Left lung (tissue), 4 donors: ENCODE measurements at regions not wholly inside any gene's neighbourhood (a gene's known extent, or its start where the extent isn't known, plus 50 kb on each side); places are given as distances from the start of the nearest gene placed in this dataset.
"Not testable (repeated sequence)": the region's sequence is repeated elsewhere in the genome, so short reads cannot be mapped to it uniquely, and the experiment has no call there.

Source experiments
- ATAC-seq: fragments of 200-7000 bp; cut with Tn5 transposase; one replicate; pipeline ENCODE4 v1.9.1; 2020; ENCODE audit warnings: moderate library complexity
- DNase-seq, 4 donors: peaks; one replicate each; pipeline ENCODE4 v3.0.0-alpha.2; 2013 to 2020
- H3K27ac ChIP-seq, 2 donors: fragments of 200-600 bp; sonication (generic) in 1 of 2; one replicate each; pipeline versions ENCODE4 v1.5.0 to v1.8.0; 2020 to 2021
- H3K27me3 ChIP-seq, 2 donors: fragments of 200-600 bp; sonication (generic) in 1 of 2; one replicate each; pipeline versions ENCODE4 v1.5.0 to v1.8.0; 2020 to 2021
- H3K36me3 ChIP-seq, 2 donors: fragments of 200-600 bp; sonication (generic) in 1 of 2; one replicate each; pipeline versions ENCODE4 v1.5.0 to v1.8.0; 2020 to 2021
- H3K4me1 ChIP-seq, 2 donors: fragments of 200-600 bp; one replicate each; pipeline ENCODE4 v1.8.0; 2021
- H3K4me3 ChIP-seq, 2 donors: fragments of 200-600 bp; sonication (generic) in 1 of 2; one replicate each; pipeline versions ENCODE4 v1.5.0 to v1.8.0; 2020 to 2021; ENCODE audit warnings: mild to moderate bottlenecking in 1 of 2
- H3K9me3 ChIP-seq, 2 donors: fragments of 200-600 bp; sonication (generic) in 1 of 2; one replicate each; pipeline versions ENCODE4 v1.5.0 to v1.8.0; 2020 to 2021
- intact Hi-C, 2 donors: fragments of 100-400 bp; cut with DNase I; formaldehyde crosslinking; loops; one replicate each; pipeline versions ENCODE4 v1.11.2 to v1.14.2; 2022
- TF ChIP-seq, protein P1 (sequence below), 2 donors: fragments of 200-600 bp; sonication (generic) in 1 of 2; IDR thresholded peaks; one replicate each; pipeline versions ENCODE4 v1.5.0 to v1.8.0; 2021; ENCODE audit warnings: antibody characterized with exemption in 2 of 2
- donor health status: DM: no; HTN: yes; CAD: no.
- donor health status: DM: no; HTN: no; CAD: no.

DNA sequence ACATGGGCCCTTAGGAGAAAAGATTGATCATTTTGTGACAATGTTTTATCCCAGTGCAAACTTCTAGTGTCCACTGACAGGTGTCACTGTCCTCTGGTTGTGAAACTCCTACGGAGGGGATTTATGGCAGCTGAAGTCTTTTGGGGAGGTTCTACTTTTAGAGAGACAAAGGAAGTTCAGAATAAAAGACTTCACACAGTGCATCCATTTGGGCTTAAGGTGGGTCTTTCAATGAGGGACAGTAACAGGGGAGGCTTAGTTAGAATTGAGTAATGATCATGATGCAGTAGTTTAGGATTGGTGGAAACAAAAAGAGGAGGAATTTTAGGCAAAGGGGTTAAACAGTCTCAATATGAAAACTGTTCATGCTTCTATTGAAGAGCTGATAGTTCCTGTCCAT, 501.1 kb upstream of the NRP1 start:
- intact Hi-C loops, result no loop called here
- Histone ChIP-seq H3K36me3 (no peaks in the 10 kb centered on the region), H3K4me3 (no peak overlapping the region), H3K4me1 (no peaks in the 10 kb centered on the region), H3K27me3 (no peaks in the 10 kb centered on the region), H3K9me3 (no peaks in the 10 kb centered on the region), H3K27ac (no peak overlapping the region)
- ATAC-seq (no peak), DNase-seq (no peak)
- TF ChIP-seq, protein P1, sequence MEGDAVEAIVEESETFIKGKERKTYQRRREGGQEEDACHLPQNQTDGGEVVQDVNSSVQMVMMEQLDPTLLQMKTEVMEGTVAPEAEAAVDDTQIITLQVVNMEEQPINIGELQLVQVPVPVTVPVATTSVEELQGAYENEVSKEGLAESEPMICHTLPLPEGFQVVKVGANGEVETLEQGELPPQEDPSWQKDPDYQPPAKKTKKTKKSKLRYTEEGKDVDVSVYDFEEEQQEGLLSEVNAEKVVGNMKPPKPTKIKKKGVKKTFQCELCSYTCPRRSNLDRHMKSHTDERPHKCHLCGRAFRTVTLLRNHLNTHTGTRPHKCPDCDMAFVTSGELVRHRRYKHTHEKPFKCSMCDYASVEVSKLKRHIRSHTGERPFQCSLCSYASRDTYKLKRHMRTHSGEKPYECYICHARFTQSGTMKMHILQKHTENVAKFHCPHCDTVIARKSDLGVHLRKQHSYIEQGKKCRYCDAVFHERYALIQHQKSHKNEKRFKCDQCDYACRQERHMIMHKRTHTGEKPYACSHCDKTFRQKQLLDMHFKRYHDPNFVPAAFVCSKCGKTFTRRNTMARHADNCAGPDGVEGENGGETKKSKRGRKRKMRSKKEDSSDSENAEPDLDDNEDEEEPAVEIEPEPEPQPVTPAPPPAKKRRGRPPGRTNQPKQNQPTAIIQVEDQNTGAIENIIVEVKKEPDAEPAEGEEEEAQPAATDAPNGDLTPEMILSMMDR (IDR thresholded peaks at IDR 0.05), result no peak

- no peaks in the 10 kb centered on the region for H3K4me1 ChIP-seq
- H3K36me3 ChIP-seq, result no peaks in the 10 kb centered on the region
- no peak overlapping the region for H3K27ac ChIP-seq
- no peaks in the 10 kb centered on the region for H3K9me3 ChIP-seq
- H3K27me3 ChIP-seq, result no peaks in the 10 kb centered on the region
- TF ChIP-seq, protein P1 (IDR thresholded peaks at IDR 0.05), result no peak
- DNase-seq, result no peak
- no peak for ATAC-seq
- no peak overlapping the region for H3K4me3 ChIP-seq
- intact Hi-C loops, result no loop called here
Observed at GRCh38 chr10:33833566-33833965, 499.1 kb upstream of the NRP1 start.

DNA sequence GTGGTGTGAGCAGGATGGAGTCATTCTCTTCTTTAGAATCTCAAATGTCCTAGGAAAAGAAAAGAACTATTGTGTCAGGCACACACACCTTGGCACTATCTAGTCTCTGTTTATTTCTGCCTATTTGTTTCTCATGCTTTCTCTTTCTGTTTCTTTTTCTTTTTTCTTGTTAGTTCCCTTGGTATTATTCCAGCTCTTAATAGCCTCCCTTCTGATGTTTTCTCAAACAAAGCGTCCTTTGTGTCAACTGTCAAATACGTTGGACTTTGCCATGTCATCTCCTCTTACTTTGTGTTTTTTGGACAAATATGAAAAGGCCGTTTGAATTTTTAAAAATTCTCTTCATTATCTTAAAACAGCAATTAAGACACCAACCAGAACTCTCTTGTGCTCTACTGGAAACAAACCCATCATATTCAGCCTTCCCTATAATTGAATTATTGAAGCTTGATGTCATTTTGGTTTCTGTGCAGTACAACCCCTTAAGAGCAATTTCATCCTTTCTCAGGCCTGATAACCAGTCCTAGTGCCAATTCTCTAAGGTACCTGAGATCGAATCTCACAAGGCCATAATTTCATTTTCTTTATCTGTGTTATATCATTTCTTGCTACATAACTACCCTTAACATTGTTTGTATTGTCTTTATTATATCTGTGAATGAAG, 497.8 kb upstream of the NRP1 start:
- Histone ChIP-seq H3K4me1 (no peaks in the 10 kb centered on the region), H3K27ac (no peak overlapping the region), H3K9me3 (no peaks in the 10 kb centered on the region), H3K27me3 (no peaks in the 10 kb centered on the region), H3K4me3 (no peak overlapping the region), H3K36me3 (no peaks in the 10 kb centered on the region)
- no peak for DNase-seq
- intact Hi-C loops, result no loop called here
- no peak for ATAC-seq
- TF ChIP-seq, protein P1 (IDR thresholded peaks at IDR 0.05), result no peak

DNA sequence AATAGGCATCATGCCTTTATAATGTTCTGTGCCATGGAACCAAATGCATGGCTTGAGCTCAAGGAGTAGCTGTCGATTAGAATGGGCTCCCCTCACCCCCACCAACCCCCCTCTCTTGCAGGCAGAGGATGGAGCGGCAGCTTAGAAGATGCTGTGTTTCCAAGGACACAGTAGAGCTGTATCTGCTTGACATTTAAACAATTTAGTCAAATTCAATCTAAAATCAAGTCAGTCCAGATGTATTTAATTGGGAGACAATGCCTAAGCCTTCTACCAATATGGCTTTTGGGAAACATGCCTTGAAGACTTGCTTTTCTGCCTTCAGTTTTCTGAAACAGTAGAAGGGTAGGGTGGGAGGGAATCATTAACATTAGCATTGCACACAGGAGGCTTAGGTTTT, 497.1 kb upstream of the NRP1 start:
- TF ChIP-seq, protein P1 (IDR thresholded peaks at IDR 0.05), result no peak
- Histone ChIP-seq H3K27me3 (no peaks in the 10 kb centered on the region), H3K9me3 (no peaks in the 10 kb centered on the region), H3K27ac (no peak overlapping the region), H3K4me3 (no peak overlapping the region), H3K4me1 (no peaks in the 10 kb centered on the region), H3K36me3 (no peaks in the 10 kb centered on the region)
- ATAC-seq (no peak), DNase-seq (no peak)
- intact Hi-C loops, result no loop called here

DNA sequence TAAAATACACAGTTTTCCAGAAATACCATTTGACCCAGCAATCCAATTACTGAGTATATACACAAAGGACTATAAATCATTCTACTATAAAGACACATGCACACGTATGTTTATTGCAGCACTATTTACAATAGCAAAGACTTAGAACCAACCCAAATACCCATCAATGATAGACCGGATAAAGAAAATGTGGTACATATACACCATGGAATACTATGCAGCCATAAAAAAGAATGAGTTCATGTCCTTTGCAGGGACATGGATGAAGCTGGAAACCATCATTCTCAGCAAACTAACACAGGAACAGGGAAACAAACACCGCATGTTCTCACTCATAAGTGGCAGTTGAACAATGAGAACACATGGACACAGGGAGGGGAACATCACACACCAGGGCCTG, 495.4 kb upstream of the NRP1 start:
- ATAC-seq, H3K27me3 ChIP-seq, H3K36me3 ChIP-seq, intact Hi-C loops, H3K4me3 ChIP-seq, DNase-seq, H3K9me3 ChIP-seq, H3K4me1 ChIP-seq, H3K27ac ChIP-seq: not testable (repeated sequence)

- TF ChIP-seq, protein P1 (IDR thresholded peaks at IDR 0.05), result no peak
- intact Hi-C loops, result no loop called here
- Histone ChIP-seq H3K4me1 (no peaks in the 10 kb centered on the region), H3K36me3 (no peaks in the 10 kb centered on the region), H3K9me3 (no peaks in the 10 kb centered on the region), H3K27me3 (no peaks in the 10 kb centered on the region), H3K27ac (no peak overlapping the region), H3K4me3 (no peak overlapping the region)
- DNase-seq (no peak), ATAC-seq (no peak)
Observed at GRCh38 chr10:33828592-33828991, 494.1 kb upstream of the NRP1 start.
